ENCODE measurements at regions not wholly inside any gene's neighbourhood (a gene's known extent, or its start where the extent isn't known, plus 50 kb on each side); places are given as distances from the start of the nearest gene placed in this dataset.
"Not testable (repeated sequence)": the region's sequence is repeated elsewhere in the genome, so short reads cannot be mapped to it uniquely, and the experiment has no call there.

- no peaks in the 10 kb centered on the region for H3K36me3 ChIP-seq
- DNase-seq = no peak
- H3K4me3 ChIP-seq = no peak overlapping the region
- no peaks in the 10 kb centered on the region for H3K4me1 ChIP-seq
- intact Hi-C loops (cut with DNase I; ENCODE audit: low total_unique reads) = no loop called here
- no peaks in the 10 kb centered on the region for H3K27me3 ChIP-seq
- H3K27ac ChIP-seq = no peak overlapping the region
- H3K9me3 ChIP-seq = no peaks in the 10 kb centered on the region
- no peak for TF ChIP-seq CTCF (IDR thresholded peaks at IDR 0.05)
Observed at GRCh38 chr6:138667408-138667807, 106.2 kb upstream of the CCDC28A start.

- H3K27me3 ChIP-seq = no peaks in the 10 kb centered on the region
- H3K4me1 ChIP-seq = no peaks in the 10 kb centered on the region
- H3K9me3 ChIP-seq = no peaks in the 10 kb centered on the region
- intact Hi-C loops (cut with DNase I; ENCODE audit: low total_unique reads) = no loop called here
- H3K36me3 ChIP-seq = no peaks in the 10 kb centered on the region
- no peak for TF ChIP-seq CTCF (IDR thresholded peaks at IDR 0.05)
- H3K4me3 ChIP-seq = no peak overlapping the region
- DNase-seq = no peak
- H3K27ac ChIP-seq = no peak overlapping the region
Observed at GRCh38 chr6:138671351-138671750, 102.2 kb upstream of the CCDC28A start.

DNA sequence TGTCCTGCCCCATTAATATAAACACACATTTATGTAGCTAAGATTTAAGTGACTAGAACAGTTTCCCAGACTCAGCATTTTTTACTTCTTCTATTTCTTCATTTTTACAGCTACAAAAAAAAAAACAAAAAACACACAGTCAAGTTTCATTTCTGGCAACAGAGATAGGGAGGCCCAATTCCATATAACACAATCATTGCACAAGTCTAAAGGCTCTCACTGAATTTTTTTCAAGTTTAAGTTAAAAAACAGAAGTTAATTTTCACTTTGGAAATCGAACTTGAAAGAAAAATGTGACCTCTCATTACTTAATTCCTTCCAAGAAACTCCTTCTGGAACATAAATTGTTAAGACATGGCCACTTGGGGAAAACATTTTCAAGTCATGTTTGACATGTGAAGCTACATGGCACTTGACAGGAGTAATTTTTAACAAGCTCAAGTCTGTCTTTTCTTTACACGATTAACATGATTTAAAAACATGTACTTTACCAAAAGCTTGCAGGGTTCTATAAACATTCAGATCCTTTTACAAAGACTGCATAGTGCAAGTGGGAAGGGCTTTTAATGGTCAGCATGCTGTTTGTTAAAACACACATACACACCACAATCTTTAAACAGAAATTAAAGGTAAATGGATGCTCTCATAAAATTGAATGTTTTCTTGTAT is 100.1 kb upstream of the CCDC28A start:
- H3K9me3 ChIP-seq = no peaks in the 10 kb centered on the region
- no peak overlapping the region for H3K4me3 ChIP-seq
- H3K27me3 ChIP-seq = no peaks in the 10 kb centered on the region
- DNase-seq = no peak
- H3K4me1 ChIP-seq = no peaks in the 10 kb centered on the region
- no peak overlapping the region for H3K27ac ChIP-seq
- TF ChIP-seq CTCF (IDR thresholded peaks at IDR 0.05) = no peak
- no peaks in the 10 kb centered on the region for H3K36me3 ChIP-seq
- intact Hi-C loops (cut with DNase I; ENCODE audit: low total_unique reads) = no loop called here

DNA sequence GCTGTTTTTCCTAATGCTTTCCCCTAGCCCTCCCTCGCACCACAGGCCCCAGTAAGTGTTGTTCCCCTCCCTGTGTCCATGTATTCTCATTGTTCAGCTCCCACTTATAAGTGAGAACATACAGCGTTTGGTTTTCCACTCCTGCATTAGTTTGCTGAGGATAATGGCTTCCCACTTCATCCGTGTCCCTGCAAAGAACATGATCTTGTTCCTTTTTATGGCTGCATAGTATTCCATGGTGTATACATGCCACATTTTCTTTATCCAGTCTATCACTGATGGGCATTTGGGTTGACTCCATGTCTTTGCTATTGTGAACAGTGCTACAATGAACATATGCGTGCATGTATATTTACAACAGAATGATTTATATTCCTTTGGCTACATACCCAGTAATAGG is 99.1 kb upstream of the CCDC28A start:
- H3K27ac ChIP-seq; H3K4me1 ChIP-seq; DNase-seq; H3K27me3 ChIP-seq; H3K36me3 ChIP-seq; intact Hi-C loops (cut with DNase I; ENCODE audit: low total_unique reads); H3K4me3 ChIP-seq; H3K9me3 ChIP-seq: not testable (repeated sequence)

DNA sequence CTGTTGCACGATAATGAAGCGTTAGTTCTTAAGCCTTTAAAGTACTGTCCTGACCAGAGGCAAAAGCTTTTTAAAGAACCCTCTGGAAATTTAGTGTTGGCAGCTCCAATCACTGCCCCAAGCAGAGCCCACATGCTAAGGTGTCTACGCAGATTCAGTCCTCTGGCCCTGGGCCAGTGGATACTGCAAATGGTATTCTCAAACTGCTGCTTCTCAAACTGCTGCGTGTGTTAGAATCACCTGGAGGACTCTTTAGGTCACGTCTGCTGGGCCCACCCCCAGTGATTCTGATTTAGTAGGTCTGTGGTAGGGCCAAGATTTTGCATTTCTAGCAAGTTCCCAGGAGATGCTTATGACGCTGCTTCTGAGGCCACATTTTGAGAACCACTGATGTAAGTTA is 96.0 kb upstream of the CCDC28A start:
- H3K27me3 ChIP-seq = no peaks in the 10 kb centered on the region
- peaks cover 0 to 1% (median 0%) of the 10 kb centered on the region in 4 donors for H3K4me1 ChIP-seq
- no peak overlapping the region for H3K27ac ChIP-seq
- intact Hi-C loops (cut with DNase I; ENCODE audit: low total_unique reads) = no loop called here
- no peak overlapping the region for H3K4me3 ChIP-seq
- no peaks in the 10 kb centered on the region for H3K36me3 ChIP-seq
- H3K9me3 ChIP-seq = no peaks in the 10 kb centered on the region
- no peak for DNase-seq
- no peak for TF ChIP-seq CTCF (IDR thresholded peaks at IDR 0.05)

- Histone ChIP-seq H3K36me3 (no peaks in the 10 kb centered on the region), H3K27ac (no peak overlapping the region), H3K4me1 (peaks cover 0 to 6% (median 0%) of the 10 kb centered on the region in 4 donors), H3K9me3 (no peaks in the 10 kb centered on the region), H3K27me3 (no peaks in the 10 kb centered on the region), H3K4me3 (no peak overlapping the region)
- intact Hi-C loops (cut with DNase I; ENCODE audit: low total_unique reads) = no loop called here
- no peak for DNase-seq
- no peak for TF ChIP-seq CTCF (IDR thresholded peaks at IDR 0.05)
Observed at GRCh38 chr6:138678168-138678567, 95.4 kb upstream of the CCDC28A start.

All from tibial artery (tissue), 4 donors.